Ascending aorta (tissue), 2 donors: ENCODE measurements at regions not wholly inside any gene's neighbourhood (a gene's known extent, or its start where the extent isn't known, plus 50 kb on each side); places are given as distances from the start of the nearest gene placed in this dataset.

ENCODE experiments used
- DNase-seq, 2 donors: peaks; one replicate each; pipeline ENCODE4 v3.0.0-alpha.2; 2019; ENCODE audit warnings: low spot score in 2 of 2
- H3K27ac ChIP-seq, 2 donors: fragments of 200-600 bp; sonication (generic); one replicate each; pipeline ENCODE4 v1.5.1; 2016 to 2017; ENCODE audit warnings: mild to moderate bottlenecking in 1 of 2
- H3K27me3 ChIP-seq: fragments of 200-600 bp; sonication (generic); one replicate; pipeline ENCODE4 v1.5.1; 2017
- H3K36me3 ChIP-seq, 2 donors: fragments of 200-600 bp; sonication (generic); one replicate each; pipeline ENCODE4 v1.5.1; 2016
- H3K4me1 ChIP-seq, 2 donors: fragments of 200-600 bp; sonication (generic); one replicate each; pipeline ENCODE4 v1.5.1; 2016 to 2017; ENCODE audit warnings: mild to moderate bottlenecking in 1 of 2
- H3K4me3 ChIP-seq, 2 donors: fragments of 200-600 bp; sonication (generic); one replicate each; pipeline ENCODE4 v1.5.1; 2016 to 2017; ENCODE audit warnings: mild to moderate bottlenecking in 1 of 2
- H3K9me3 ChIP-seq, 2 donors: fragments of 200-600 bp; sonication (generic); one replicate each; pipeline ENCODE4 v1.5.1; 2016
- intact Hi-C: fragments of 100-400 bp; cut with DNase I; formaldehyde crosslinking; loops from one replicate; pipeline ENCODE4 v1.15.1; 2023
- TF ChIP-seq, protein P1 (sequence below), 3 experiments: fragments of 200-600 bp in 2 of 3; fragments of 450-650 bp in 1 of 3; sonication (generic) in 2 of 3; IDR thresholded peaks; one replicate each; pipeline ENCODE4 v1.5.1; 2016 to 2019; ENCODE audit warnings: antibody characterized with exemption in 3 of 3, mild to moderate bottlenecking in 1 of 3, moderate library complexity in 1 of 3

DNA sequence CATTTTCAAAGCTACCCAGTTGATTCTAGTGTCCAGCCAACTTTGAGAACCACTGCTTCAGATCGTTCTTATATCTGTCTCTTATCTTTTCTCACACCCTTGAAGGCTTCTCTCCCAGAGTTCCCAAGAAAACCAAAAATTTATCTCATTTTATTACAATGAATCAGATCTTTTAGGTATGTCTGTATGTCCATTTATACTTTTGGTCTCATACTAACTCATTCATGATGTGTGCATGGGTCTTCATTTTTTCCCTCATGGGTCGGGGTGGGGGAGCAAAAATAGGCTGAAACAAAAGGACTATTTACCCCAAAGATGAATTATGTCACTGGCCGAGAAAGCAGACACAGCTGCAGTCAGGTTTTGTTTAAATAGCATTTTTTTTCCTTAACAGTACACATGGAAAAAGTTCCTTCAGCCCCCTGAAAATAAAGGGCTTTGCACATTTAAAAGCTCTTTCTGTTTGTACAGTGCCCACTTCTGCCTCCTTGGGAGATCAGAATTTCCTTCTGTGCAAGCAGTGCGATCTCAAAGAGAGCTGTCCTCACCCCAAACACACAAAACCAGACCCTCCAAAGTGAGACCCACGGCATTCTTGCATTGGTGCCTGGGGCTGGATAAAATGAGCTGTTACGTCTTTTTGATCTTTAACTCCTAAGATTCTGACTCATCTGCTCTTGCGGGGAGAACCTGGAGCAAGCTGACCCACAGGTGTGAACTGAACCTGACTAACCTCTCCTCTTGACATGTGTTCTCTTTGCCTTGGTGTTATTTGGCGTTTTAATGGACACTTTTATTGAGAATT, 251.2 kb upstream of the ELAC2 start:
- intact Hi-C loops = no loop called here
- H3K27ac ChIP-seq = no peak overlapping the region
- H3K9me3 ChIP-seq = no peaks in the 10 kb centered on the region
- no peaks in the 10 kb centered on the region for H3K36me3 ChIP-seq
- H3K27me3 ChIP-seq = no peaks in the 10 kb centered on the region
- TF ChIP-seq, protein P1, sequence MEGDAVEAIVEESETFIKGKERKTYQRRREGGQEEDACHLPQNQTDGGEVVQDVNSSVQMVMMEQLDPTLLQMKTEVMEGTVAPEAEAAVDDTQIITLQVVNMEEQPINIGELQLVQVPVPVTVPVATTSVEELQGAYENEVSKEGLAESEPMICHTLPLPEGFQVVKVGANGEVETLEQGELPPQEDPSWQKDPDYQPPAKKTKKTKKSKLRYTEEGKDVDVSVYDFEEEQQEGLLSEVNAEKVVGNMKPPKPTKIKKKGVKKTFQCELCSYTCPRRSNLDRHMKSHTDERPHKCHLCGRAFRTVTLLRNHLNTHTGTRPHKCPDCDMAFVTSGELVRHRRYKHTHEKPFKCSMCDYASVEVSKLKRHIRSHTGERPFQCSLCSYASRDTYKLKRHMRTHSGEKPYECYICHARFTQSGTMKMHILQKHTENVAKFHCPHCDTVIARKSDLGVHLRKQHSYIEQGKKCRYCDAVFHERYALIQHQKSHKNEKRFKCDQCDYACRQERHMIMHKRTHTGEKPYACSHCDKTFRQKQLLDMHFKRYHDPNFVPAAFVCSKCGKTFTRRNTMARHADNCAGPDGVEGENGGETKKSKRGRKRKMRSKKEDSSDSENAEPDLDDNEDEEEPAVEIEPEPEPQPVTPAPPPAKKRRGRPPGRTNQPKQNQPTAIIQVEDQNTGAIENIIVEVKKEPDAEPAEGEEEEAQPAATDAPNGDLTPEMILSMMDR (IDR thresholded peaks at IDR 0.05) = no peak
- no peak overlapping the region for H3K4me3 ChIP-seq
- no peaks in the 10 kb centered on the region for H3K4me1 ChIP-seq
- DNase-seq = no peak

DNA sequence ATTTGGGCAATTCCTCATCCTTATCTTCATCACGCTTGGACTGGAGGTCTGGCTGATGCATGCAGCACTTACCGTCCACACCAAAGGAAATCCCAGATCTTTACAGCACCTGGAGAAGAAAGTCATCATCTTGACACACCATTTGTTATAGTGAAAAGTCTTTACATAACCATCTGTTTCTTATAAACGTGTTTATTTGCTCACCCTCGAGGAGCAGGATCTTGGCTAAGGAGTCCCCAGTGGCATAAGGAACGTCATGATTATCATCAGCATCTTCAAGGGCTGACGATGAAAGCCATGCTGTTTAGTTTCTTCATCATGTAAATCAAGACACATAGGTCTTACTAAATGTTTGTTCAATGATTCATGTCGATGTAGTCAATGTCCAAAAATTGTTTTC, 248.8 kb upstream of the ELAC2 start:
- Histone ChIP-seq H3K9me3 (no peaks in the 10 kb centered on the region), H3K27me3 (no peaks in the 10 kb centered on the region), H3K4me3 (no peak overlapping the region), H3K4me1 (no peaks in the 10 kb centered on the region), H3K36me3 (no peaks in the 10 kb centered on the region), H3K27ac (no peak overlapping the region)
- intact Hi-C loops = no loop called here
- no peak for DNase-seq
- TF ChIP-seq, protein P1 (IDR thresholded peaks at IDR 0.05) = no peak

DNA sequence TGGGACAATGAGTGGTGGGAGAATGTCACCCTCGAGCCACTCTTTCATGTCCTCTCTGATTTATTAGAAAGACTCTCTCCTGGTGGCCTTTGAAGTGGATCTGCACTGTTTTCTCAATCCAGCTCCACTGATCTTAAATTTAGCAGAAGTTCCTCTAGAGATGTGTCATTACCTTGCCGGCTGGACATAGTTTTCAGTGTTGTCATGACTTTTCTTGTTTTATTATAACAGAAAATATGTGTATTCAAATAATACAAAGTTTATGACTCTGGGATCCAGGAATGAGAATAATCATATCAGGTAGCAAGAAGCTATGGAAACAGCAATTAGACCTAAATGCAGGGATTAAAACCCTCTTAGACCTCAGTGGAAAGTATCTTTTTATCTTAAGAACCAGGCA, 247.5 kb upstream of the ELAC2 start:
- Histone ChIP-seq H3K4me3 (no peak overlapping the region), H3K9me3 (no peaks in the 10 kb centered on the region), H3K36me3 (no peaks in the 10 kb centered on the region), H3K27ac (no peak overlapping the region), H3K4me1 (no peaks in the 10 kb centered on the region), H3K27me3 (no peaks in the 10 kb centered on the region)
- intact Hi-C loops = no loop called here
- DNase-seq = no peak
- TF ChIP-seq, protein P1 (IDR thresholded peaks at IDR 0.05) = no peak

DNA sequence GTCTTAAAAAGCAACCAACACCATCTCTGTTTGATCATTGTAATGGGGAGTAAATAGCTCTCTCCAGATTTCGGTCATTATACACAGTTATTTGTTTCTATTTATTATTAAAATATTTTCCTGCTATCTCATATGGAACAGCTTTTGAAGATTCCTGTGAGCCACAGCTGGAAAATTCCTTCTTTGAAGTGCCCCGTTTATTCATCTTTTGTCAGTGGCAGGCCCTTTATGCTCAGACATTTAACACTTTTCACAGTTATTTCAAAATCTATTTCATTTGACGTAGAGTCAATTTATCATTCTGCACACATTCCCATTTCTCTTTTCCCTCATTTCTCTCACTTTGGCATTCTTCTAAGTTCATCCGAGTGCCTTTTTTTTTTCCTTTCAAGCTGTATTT, 245.9 kb upstream of the ELAC2 start:
- no peaks in the 10 kb centered on the region for H3K27me3 ChIP-seq
- H3K4me1 ChIP-seq = no peaks in the 10 kb centered on the region
- no peaks in the 10 kb centered on the region for H3K9me3 ChIP-seq
- no peaks in the 10 kb centered on the region for H3K36me3 ChIP-seq
- H3K27ac ChIP-seq = no peak overlapping the region
- DNase-seq = no peak
- intact Hi-C loops = no loop called here
- TF ChIP-seq, protein P1 (IDR thresholded peaks at IDR 0.05) = no peak
- H3K4me3 ChIP-seq = no peak overlapping the region

DNA sequence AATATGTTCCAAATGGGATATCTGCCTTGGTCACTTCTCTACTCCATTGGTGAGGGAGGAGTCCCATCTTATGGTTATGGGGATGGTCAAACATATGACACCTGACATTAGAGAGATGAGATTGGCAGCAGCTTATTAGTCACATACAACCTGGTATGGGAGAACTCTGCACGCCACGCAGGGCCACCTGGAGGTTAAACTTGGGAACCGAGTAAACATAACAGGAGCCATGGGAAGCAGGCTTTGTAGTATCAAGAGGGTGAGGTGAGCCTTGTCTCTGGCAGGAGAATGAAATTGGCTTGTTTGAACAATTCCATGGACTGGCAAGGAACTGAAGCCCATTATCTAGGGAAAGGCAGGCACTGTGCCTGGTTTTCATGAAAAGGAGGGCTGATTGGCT, 238.7 kb upstream of the ELAC2 start:
- no peak overlapping the region for H3K27ac ChIP-seq
- H3K9me3 ChIP-seq = no peaks in the 10 kb centered on the region
- TF ChIP-seq, protein P1 (IDR thresholded peaks at IDR 0.05) = no peak
- no peaks in the 10 kb centered on the region for H3K27me3 ChIP-seq
- no peaks in the 10 kb centered on the region for H3K36me3 ChIP-seq
- no peak overlapping the region for H3K4me3 ChIP-seq
- DNase-seq = no peak
- intact Hi-C loops = no loop called here
- H3K4me1 ChIP-seq = no peaks in the 10 kb centered on the region
